ENCODE measurements at regions not wholly inside any gene's neighbourhood (a gene's known extent, or its start where the extent isn't known, plus 50 kb on each side); places are given as distances from the start of the nearest gene placed in this dataset.
"Not testable (repeated sequence)": the region's sequence is repeated elsewhere in the genome, so short reads cannot be mapped to it uniquely, and the experiment has no call there.

DNA sequence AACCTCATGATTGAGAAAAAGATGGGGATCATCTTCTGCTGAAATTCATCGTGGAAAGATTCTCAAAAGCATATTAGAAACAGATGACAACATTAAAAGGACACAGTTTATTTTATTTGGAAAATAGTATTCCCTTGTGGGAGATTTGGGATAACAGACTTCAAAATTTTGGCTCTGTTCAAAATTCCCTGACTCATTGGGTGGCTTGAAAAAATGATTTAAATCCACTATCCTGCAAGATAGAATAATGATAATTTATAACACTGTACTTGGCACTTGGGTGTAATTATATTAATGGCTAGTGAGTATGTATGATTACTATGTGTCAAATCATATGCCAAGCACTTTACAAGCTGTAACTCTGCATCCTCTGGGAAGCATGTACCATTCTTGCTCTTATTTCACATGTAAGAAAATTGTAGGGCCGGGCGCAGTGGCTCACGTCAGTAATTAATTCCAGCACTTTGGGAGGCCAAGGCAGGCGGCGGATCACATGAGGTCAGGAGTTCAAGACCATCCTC, 128.8 kb downstream of the LMNTD1 start:
- FAIRE-seq = no peak

- no peak for FAIRE-seq
Observed at GRCh38 chr12:25423355-25424050, 129.6 kb downstream of the LMNTD1 start.

DNA sequence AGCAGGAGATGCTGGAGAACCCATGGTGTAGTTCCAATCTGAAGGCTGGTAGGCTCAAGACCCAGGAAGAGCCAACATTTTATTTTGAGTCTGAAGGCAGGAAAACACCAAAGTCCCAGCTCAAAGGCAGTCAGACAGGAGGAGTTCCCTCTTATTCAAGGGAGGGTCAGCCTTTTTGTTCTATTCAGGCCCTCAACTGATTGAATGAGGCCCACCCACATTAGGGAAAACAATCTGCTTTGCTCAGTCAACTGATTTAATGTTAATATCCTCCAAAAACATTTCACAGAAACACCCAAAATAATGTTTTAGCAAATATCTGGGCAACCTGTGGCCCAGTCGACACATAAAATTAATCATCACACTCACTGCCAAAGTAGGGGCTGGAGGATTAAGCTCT, 130.8 kb downstream of the LMNTD1 start:
- no peak for FAIRE-seq

DNA sequence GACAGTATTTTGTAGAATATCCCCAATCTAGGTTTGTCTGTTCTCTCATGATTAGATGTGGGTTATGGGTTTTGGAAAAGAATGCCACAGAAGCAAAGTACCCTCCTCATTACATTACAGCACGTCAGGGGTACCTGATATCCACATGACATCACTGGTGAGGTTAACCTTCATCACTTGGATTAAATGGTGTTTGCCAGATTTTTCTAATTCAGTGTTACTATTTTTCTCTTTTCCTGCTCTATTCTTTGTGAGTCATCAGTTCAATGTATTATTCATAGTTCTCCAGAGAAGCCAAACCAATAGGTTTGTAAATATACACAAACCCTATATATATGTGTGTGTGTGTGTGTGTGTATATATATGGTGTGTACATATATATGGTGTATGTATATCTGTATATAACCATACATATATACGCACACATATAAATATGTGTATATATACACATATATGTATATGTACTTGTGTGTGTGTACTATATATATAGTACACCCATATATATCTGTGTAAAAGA, 131.4 kb downstream of the LMNTD1 start:
- FAIRE-seq = no peak

DNA sequence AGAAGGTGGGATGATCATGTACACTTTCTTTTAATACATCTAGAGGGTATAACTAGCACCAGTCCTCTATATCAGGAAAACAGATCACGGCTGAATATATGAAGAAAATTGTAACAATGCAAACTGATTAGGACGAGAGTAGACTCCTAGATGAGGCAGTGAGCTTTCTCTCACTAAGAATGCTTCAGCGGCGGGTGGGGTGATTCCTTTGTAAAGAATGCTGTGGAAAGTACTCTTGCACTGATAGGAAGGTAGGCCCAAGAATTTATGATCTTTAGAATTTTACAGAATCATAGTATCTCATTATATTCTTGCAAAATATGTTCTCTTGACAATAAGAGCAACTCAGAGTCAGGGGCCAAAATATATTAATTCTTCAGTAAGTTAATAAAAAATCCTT, 133.0 kb downstream of the LMNTD1 start:
- FAIRE-seq = no peak

- FAIRE-seq = no peak
Observed at GRCh38 chr12:25419595-25419994, 133.5 kb downstream of the LMNTD1 start.

- FAIRE-seq = no peak
Observed at GRCh38 chr12:25417071-25417470, 136.0 kb downstream of the LMNTD1 start.

- no peak for FAIRE-seq
Observed at GRCh38 chr12:25416516-25416915, 136.6 kb downstream of the LMNTD1 start.

DNA sequence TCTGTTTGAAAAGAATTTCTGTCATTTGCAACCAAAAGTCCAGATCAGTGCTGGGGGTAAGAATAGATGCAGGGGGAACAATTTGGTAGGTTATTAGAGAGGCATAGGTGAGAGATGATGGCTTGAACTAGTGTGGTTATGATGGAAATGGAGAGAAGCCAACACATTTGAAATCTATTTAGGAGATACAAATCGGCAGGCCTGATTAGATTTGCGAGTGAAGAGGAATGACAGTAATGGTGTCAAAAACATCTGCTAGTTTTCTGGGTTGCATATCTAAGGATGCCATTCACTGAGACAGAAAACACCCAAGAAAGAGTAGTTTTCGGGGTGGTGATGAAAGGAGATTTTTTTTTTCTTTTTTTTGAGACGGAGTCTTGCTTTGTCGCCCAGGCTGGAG, 138.1 kb downstream of the LMNTD1 start:
- FAIRE-seq = no peak

- FAIRE-seq = no peak
Observed at GRCh38 chr12:25412735-25413134, 140.3 kb downstream of the LMNTD1 start.

DNA sequence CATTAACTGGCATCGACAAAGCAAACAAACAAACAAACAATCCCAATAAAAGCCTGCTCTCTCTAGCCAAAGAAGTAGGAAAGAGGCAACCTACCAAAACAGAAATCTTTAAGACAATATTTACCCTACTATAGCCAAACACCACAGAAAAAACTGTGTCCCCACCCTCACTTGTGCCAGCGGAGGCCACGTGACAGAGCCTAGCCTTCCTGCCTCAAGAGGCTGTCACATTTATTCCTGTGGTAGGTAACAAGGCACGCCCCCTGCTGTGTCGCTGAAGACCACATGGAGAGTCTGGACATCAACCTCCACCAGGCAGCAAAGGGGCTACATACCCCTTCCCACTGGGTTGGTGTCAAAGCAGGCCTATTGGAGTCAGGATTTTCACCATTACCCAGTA, 148.1 kb downstream of the LMNTD1 start:
- FAIRE-seq = no peak

DNA sequence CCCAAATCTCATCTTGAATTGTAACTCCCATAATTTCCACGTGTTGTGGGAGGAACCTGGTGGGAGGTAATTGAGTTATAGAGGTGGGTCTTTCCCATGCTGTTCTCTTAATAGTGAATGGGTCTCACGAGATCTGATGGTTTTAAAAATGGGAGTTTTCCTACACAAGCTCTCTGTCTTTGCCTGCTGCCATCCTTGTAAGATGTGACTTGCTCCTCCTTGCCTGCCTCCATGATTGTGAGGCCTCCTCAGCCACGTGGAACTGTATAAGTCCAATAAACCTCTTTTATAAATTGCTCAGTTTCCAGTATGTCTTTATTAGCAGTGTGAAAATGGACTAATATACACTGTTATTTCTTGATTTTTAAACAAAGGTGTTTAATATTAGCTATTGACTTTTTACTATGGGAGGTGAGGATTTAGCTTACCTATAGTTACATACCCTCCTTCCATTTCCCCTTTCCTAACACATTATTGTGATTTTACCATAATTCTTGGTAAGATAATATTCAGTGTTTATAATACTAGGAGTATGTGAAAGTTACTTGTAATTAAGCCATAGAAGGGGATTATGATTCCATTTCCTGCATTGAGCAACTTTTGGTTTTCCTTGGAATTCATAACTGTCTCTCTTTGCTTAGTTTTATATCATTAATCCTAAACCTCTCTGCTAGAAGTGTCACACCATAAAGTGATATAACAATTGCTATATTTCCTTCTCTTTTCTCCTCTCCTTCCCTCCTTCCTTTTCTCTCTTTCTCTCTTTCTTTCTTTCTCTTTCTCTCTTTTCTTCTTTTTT, 151.0 kb upstream of the KRAS start:
- no peak for FAIRE-seq

DNA sequence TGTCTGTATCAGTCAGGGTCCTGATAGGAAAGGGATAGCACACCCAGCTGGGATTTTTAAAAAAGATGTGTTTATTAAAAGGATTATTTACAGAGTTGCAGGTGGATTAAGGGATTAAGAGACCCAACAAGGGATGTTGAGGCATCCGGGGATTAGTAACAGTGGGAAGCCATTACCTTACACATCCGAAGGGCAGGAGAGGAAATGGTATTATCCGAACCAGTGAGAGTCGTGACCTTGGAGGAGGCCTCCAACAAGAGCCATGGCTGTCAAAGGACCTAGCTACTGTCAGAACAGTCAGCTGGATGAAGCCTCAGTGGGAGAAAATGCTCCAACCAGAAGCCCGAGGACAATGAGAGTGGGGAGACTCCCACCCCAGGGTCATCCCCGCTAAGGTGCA, 146.3 kb upstream of the KRAS start:
- no peak for FAIRE-seq

DNA sequence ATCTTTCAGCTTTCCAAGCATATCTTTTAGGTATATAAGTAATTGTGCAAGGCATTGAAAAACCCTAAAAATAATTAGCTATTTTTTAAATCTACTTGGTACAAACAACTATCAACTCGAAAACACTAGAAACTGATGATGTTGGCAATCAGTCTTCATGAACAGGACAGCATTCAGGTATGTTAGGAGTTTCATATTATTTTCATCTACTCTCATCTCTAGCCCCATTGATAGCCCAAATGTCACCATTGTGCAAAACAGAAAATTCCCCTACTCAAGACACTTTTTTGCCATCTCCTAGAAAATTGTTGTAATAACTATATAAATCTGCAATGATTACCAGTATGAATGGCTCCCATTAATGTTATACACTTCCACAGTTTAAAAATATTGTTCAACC, 144.5 kb upstream of the KRAS start:
- no peak for FAIRE-seq

- not testable (repeated sequence) for FAIRE-seq
Observed at GRCh38 chr12:25394775-25395174, 144.0 kb upstream of the KRAS start.

DNA sequence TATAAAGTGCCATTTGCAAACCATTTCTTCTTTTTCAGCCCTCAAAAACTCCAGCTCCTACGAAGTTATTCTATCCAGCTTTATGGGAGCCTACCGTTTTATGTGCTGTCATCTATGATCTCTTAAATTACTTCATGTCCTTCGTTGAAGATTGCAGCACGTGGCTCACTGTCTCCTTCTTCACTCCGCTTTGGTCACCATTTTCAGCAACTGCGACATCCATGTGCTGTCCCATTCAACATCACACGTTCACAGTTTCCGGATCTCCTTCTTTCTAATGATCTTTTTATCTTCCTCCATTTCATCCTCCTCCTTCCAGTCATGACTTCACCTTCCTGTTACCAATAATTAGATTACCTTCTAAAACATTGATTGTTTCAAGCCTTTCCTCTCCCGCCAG, 143.3 kb upstream of the KRAS start:
- FAIRE-seq = no peak

- not testable (repeated sequence) for FAIRE-seq
Observed at GRCh38 chr12:25391346-25391745, 140.6 kb upstream of the KRAS start.

GRCh38 chr12:25388183-25388582, 137.5 kb upstream of the KRAS start:
- no peak for FAIRE-seq

DNA sequence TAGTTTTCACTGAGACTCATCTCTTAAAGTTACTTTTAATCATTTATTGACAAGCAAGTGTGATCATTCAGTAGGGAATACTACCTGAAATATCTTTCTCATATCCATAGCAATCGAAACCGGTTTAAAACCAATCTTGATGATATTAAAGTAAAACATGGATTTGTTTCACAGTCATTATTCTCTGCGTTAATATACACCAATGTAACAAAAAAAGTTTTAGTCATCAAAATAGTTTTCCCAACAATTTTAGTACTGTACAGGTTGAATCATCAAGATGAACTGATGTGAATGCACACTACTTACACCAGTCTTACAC, 137.0 kb upstream of the KRAS start:
- FAIRE-seq = no peak

- peak; percentile 76 for FAIRE-seq
Observed at GRCh38 chr12:25386831-25387731, 136.4 kb upstream of the KRAS start.

DNA sequence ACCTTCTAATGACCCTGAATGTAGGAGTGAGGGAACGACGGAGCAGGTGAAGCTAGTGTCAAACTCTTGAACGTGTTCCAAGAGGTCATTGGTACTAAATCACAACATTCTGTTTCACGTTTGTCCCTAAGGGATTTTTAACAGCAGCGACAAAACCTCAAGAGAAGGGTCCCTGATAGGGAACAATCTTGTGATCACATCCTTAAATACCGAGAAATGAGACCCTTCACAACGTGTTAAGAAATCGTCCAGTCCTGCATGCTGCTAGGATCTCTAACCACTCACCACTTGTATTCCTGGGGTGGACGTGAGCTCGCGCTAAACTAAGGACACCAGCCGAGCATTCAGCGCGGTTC, 134.1 kb upstream of the KRAS start:
- no peak for FAIRE-seq

DNA sequence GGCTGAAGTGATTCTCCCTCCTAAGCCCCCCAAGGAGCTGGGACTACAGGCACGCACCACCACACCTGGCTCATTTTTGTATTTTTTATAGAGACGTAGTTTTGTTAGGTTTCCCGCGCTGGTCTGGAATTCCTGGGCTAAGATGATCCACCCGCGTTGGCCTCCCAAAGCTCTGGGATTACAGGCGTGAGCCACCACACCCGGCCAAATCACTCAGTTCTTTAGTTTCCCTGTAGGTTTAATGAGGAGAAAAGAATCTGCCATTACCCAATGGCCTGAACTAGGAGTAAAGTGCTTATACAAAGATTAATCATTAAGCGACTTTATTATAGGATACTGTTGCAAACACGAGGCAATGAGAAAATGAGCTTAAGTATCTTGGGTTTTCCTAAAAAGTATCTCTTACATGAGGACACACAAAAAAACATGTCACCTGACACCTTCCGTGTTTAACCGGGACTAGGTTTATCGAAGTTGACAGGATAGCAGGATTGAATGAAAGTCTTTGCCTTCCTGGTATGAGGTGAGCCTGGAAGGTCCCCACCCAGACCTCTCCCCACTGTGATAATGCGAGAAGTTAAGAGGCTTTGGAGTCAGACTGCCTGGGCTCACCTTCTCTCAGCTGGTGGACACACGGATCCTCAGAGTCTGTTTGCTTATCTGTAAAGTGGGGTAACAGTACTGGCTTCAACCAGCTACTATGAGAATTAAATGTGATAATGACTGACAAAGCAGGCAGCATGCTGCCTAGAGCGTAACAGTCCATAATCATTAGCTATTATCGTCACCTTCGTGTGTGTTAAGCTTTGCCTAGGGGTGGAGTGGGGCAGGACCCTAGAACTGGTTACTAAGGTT, 133.5 kb upstream of the KRAS start:
- no peak for FAIRE-seq

Measured in islet of Langerhans (tissue), 1 donor.